Keratinocyte (primary cell): ENCODE measurements at regions not wholly inside any gene's neighbourhood (a gene's known extent, or its start where the extent isn't known, plus 50 kb on each side); places are given as distances from the start of the nearest gene placed in this dataset.

Source experiments
- EZH2 ChIP-seq: IDR thresholded peaks from one replicate; pipeline ENCODE4 v1.6.1; 2012; ENCODE audit warnings: inconsistent platforms, mild to moderate bottlenecking, low read length, moderate library complexity
- TF ChIP-seq, protein P1 (sequence below), 3 experiments: IDR thresholded peaks in 1 of 3; conservative IDR thresholded peaks in 1 of 3; optimal IDR thresholded peaks in 1 of 3; 2 replicates in 2 of 3; 3 replicates in 1 of 3; pipeline versions ENCODE3 to v1.5.1; 2011; ENCODE audit warnings: low read length in 3 of 3, mild to moderate bottlenecking in 3 of 3, moderate library complexity in 2 of 3, control low read depth in 1 of 3, inconsistent platforms in 1 of 3; ENCODE audit not compliant: insufficient read depth in 2 of 3; ENCODE audit errors: extremely low read depth in 1 of 3

DNA sequence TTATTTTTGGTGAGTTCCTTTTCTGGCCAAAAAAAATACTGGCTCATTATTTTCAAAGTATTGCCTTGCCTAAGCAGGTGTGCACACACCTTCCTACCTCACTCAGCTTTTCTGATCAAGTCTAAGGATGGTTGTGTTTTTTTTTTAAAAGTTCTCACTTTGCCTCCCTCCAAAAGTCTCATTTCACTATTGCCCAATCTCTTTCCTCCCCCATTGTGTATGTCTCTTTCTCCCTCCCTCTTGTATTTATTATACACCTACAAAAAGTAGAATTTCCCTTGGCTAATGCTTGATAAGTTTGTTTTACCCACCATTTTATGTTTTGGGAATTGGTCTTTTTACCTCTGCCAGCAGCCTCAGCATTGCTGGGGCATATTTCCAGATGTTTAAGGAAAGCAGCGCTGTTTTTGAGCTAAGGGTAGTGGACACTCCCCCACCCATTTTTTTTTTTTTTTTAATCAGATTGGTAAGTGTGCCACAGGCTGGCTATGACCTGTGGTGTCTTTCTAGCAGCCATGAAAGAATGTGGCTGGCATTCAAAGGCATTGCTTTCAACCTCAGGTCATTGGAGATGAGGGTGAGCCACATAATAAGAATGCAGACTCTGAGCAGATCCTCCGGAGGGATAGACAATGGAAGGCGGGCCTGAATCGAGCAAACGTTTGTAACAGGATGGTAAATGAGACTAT lies 668.6 kb downstream of the UTRN start:
- TF ChIP-seq, protein P1, sequence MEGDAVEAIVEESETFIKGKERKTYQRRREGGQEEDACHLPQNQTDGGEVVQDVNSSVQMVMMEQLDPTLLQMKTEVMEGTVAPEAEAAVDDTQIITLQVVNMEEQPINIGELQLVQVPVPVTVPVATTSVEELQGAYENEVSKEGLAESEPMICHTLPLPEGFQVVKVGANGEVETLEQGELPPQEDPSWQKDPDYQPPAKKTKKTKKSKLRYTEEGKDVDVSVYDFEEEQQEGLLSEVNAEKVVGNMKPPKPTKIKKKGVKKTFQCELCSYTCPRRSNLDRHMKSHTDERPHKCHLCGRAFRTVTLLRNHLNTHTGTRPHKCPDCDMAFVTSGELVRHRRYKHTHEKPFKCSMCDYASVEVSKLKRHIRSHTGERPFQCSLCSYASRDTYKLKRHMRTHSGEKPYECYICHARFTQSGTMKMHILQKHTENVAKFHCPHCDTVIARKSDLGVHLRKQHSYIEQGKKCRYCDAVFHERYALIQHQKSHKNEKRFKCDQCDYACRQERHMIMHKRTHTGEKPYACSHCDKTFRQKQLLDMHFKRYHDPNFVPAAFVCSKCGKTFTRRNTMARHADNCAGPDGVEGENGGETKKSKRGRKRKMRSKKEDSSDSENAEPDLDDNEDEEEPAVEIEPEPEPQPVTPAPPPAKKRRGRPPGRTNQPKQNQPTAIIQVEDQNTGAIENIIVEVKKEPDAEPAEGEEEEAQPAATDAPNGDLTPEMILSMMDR (optimal IDR thresholded peaks at IDR 0.05 in 1 of 3, IDR thresholded peaks at IDR 0.05 in 1 of 3, conservative IDR thresholded peaks at IDR 0.05 in 1 of 3; ENCODE audit: extremely low read depth in 1 of 3, insufficient read depth in 2 of 3, low read length in 3 of 3), result no peak
- no peak for TF ChIP-seq EZH2
